ENCODE measurements at regions not wholly inside any gene's neighbourhood (a gene's known extent, or its start where the extent isn't known, plus 50 kb on each side); places are given as distances from the start of the nearest gene placed in this dataset.
A peak's percentile ranks its signal among the peaks of the same experiment; 100 is the strongest.

GRCh38 chr1:234735916-234736315 lies 125.9 kb upstream of the IRF2BP2 start:
- DNase-seq (ENCODE audit: low read depth in 2 of 2), result no peak

GRCh38 chr1:234735476-234735875 lies 125.5 kb upstream of the IRF2BP2 start:
- no peak for DNase-seq (ENCODE audit: low read depth in 2 of 2)

DNA sequence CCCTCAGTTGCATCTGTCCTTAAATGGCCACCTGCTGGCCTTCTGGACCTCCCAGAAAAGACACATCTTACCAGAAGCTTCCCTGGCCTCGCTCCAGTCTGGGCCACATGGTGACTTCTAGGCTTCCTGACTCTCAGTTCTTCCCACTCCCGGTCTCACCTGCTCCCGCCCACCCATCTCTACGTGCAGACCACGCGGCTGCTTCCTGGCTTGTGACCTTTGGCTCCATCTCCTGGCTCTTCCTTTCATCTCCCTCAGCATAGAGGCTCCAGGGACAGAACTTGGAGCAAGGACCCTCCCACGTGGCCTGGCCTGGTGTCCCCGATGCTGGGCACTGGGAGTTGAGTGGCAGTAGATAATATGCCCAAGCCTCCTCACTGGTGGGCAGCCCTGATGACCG lies 124.9 kb upstream of the IRF2BP2 start:
- no peak for DNase-seq (ENCODE audit: low read depth in 2 of 2)

- no peak for DNase-seq (ENCODE audit: low read depth in 2 of 2)
These were observed 124.4 kb upstream of the IRF2BP2 start for GRCh38 chr1:234734412-234734835.

GRCh38 chr1:234733427-234733826 lies 123.4 kb upstream of the IRF2BP2 start:
- no peak for DNase-seq (ENCODE audit: low read depth in 2 of 2)

DNA sequence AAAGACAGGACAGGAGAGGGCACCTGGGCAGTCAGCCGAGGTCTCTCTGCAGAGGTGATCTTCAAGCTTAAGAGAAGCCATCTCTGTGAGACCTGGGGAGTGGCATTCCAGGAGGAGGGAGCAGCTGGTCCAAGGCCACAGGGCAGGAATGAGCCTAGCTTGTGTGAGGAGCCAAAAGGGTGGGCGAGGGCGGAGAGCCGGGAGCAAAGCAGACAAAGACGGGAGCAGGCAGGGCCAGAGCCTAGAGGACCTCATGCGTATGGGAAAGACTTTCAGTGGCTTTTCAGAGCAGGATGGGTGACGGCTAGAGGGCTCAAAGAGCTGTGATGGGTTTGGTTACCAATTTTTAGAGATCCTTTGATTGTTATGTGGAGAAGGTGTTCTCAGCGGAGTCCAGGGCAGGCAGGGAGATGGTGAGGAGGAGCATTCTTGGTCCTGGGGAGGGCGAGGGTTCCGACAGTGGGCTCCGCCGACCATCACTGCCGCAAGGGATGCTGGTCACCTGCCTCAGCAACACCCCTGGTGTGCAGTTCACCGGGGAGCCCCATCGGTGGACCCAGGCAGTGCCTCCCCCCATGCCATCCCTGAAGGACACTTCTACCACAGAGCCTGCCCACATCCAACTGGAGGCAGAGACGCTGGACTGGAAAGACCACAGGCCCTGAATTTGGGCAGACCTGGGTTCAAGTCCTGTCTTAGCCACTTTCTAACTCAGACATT lies 122.9 kb upstream of the IRF2BP2 start:
- DNase-seq (ENCODE audit: low read depth in 2 of 2), result no peak

GRCh38 chr1:234732260-234732659 lies 122.3 kb upstream of the IRF2BP2 start:
- DNase-seq (ENCODE audit: low read depth in 2 of 2), result no peak

- peak in 1 of 2 donors; percentile 16 for DNase-seq (ENCODE audit: low read depth in 2 of 2)
These were observed 121.6 kb upstream of the IRF2BP2 start for GRCh38 chr1:234731569-234732085.

DNA sequence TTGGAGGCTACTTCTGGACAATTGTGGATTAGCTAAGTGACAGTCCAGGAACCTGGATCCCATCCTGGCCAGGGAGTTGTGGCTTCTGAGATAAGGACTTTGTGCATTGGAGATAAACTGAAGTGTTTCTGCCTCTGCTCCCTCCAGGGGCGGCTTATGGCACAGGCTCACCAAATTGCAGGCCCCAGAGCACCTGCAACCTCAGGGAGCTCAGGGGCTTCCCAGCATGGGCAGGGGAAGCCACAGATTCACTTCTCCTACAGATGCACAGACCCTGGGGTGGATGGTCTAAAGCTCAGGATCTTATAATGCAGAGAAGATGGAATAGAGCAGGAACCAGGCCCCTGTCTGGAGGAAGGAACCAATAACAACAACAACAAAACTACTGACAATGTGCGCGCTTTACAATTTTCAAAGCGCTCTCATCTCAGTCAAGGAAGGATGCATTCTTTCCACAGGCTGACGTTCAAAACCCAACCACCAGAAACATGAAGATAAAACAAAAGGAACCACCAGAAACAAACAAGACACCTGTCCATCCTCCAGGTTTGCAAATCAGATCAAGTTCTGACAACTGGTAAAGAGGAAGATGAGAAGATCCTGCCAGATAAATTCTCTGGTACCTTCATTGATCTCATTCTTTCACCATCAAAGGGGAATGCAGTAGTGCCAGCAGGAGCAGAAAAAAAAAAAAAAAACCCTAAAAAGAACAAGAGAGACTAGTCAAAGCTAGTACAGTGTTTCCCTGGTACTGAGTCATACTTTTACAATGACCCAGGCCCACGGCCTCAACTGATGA lies 121.0 kb upstream of the IRF2BP2 start:
- peak in 1 of 2 donors; percentile 33 for DNase-seq (ENCODE audit: low read depth in 2 of 2)

DNA sequence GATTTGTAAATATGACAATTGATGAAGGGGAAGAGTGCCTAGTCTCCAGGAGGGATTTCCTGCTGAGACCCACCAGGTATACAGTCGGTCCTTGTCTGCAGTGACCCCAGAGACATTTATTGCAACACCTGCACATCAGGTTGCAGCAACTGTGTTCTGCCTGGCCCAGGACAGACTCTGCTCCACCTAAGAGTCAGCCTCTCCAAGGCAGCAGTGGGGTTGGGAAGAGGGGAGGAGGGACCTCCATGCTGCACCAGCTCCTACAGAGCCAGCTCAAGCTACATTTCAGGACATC lies 120.4 kb upstream of the IRF2BP2 start:
- DNase-seq (ENCODE audit: low read depth in 2 of 2), result no peak

DNA sequence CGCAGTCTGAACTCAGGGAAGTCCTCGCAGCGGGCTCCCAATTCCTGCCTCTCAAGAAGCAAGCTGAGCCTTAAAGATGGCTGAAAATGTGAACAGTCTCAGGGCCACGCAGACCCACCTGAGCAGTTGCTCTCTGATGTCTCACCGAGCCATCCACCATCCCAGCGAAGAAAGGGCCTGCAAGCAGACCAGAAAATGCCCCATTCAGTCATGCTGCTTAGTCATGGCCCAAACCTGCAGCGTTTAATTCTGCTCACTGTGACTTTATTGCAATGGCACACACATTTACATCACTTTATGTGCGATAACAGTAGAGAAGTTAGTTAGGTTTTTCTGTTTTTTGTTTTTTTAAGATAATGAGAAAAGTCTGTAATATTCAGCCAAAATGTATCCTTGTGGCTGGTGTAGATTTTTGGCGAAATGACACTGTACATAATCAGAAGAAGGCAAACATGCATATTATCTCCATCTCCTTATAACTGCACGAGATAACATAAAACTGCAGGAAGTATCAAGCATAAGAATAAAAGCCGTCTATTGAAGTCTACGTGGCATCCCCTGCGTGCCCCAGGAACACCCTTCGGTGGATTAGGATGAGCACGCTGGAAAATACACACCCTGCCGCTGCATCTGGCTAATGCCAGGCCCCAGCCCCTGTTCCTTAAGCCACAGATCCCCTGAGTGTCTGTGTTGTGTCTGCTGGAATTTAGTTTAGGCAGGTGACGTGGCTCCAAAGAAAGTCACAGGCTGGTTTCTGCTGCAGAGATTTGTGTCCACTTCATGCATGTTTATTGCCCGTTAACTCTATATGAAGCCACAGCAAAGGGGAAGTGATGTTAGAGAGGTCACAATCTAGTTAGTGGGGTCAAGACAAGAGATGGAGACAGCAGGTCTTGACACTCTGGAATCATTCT lies 119.8 kb upstream of the IRF2BP2 start:
- no peak for DNase-seq (ENCODE audit: low read depth in 2 of 2)

DNA sequence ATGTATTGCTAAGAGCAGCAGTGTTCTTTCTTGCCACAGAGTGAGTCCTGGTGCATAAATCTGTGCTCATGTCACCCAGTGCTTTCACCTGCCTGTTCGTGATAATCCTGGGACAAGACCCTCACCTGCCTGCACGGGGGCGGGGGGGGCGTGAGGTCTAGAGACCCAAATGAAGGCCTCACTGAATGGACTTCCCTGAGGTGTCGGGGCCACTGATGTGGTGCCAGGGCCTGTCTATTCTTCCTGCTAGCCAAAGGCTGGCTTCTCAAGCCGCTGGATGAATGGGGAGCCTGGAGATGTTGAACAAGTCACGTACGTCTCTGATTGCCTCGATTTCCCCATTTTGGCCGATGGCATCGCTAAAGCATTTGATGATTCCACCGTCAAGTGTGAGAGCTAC lies 118.8 kb upstream of the IRF2BP2 start:
- no peak for DNase-seq (ENCODE audit: low read depth in 2 of 2)

- DNase-seq (ENCODE audit: low read depth in 2 of 2), result no peak
These were observed 117.3 kb upstream of the IRF2BP2 start for GRCh38 chr1:234727018-234727940.

DNA sequence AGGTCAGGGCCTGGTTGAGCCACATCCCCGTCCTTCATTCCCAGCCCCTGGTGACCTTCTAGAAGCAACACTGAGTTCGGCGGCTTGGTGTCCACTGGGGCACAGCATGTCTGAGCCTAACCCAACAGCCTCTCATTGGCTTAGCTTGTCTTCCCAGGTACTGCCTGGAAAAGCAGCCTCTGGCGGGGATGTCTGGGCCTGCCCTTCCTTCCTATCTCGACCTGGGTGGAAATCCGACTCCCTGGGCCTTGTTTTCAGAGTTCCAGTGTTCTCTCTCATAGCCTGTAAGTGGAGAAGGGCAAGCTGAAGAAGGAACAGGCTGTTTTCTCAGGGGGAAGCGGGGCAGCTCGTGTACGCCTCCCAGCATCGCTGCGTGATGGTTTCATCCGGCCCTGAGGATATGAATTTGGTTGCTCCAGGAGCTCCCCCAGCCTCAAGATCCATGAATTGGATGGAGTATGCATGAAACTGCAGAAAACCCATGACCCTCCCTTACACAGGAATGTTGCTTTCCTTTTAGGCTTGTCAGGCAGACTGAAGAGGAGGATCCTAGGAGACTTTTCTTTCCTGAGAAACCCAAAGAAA lies 116.5 kb upstream of the IRF2BP2 start:
- no peak for DNase-seq (ENCODE audit: low read depth in 2 of 2)

DNA sequence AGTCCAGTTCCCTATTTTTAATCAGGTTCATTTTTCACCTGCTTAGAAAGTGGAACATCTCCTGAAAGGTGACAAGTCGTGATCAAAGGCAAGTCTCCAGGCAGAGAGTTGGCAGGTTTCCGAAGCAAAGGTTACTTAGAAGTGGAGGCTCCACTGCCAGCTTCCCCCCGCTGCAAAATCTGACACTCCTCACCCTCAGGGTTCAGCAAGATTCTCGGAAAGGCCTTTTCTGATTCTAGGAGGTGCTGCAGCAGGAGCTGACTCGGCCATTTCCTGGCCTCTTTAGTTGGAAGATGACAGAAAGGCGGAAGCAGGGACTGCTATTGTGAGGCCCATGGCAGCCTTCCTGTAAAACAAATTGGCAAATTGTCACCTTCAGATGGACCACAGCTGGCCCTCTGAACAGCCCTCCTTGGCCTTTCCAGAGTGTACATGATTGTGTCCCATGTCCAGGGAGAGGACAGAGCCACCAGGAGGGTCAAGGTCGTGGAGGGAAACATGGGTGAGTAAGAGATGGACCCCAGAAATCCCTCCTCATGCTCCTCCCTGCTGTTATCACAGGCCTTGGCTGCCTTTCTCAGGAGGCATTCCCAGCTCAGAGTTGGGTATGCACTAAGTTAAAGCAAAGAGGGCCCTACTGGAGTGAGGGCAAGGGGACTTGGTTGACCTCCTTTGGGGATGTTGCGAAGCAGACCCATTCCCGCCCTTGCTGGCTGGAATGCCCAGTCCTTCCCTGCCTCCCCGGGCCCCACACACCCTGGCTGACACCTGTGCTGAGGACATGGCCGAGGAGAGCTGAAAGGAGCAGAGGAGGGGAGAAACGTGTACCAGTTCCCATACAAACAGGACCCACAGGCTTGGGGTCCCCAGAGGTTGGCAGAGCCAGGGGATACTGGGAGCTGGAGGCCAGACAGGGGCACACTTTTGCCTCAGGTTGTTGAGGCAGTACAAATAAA lies 115.5 kb upstream of the IRF2BP2 start:
- peak in 1 of 2 donors; percentile 53 for DNase-seq (ENCODE audit: low read depth in 2 of 2)

DNA sequence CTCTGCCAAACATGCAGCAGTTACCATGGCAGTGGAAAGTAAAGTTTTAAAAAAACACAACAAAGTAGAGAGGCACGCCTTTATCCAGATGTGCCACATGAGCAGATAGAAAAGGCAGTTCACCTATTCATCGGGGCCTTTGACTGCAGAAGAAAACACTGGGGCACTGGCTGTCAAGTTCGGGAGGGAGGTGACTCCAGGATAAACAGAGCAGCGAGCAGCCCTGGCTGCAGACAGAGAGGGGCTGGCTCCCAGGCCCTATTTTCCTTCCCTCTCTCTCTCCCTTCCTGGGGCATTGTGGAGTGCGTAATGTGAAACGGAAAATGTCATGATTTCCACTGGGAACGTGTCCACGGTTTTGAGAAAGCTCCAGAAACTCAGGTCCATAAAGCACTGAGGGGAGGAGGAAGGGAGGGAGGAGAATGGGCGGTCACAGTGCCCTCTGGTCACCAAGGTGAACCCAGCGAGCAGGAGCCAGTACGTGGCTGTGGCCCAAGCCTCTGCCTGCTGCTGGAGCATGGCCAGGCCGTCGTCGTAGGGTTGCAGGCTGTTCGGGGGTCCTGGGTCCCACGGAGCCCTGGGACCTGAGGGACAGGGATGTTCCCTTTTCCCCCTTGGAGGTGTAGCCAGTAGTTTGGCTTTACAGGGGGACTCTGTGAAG lies 114.7 kb upstream of the IRF2BP2 start:
- DNase-seq (ENCODE audit: low read depth in 2 of 2), result peak in 1 of 2 donors; percentile 16

DNA sequence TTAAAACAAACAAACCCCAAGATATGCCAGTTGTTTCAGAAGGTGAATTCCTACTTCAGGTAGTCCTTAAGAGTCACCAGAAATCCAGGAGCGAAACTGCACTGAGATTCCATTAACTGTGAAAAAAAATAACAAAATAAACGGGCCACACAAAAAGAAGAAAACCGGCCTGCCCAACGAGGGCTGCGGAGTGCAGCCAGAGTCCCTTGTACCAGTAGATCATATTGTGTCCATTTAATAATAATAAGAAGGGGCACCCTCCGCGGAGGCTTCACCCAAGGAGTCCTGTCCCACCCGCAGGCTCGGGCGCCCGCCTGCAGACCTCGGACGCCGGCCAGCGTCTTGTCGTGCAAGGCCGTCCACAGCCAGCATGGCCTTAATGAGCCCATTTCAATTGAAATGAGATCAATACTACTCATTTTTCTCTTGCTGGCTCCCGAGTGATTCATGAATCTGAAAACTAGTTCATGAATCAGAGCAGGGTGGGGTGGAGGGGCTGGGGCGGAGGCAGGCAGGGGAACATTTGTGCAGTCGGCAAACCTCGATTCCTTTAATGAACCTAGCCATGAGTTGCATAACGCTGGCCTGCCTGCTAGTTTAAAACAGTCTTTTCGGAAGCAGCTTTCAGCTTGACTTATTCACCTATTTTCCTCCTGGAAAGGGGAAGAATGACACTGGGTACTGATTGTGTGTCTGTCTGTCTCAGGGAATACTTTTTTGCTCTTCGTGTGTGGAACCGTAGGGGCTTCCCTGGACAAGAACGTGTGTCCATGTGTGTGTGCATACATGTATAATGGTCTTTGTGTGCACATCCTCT lies 113.1 kb upstream of the IRF2BP2 start:
- peak; percentile 58 to 77 for DNase-seq (ENCODE audit: low read depth in 2 of 2)

GRCh38 chr1:234722270-234722704 lies 112.3 kb upstream of the IRF2BP2 start:
- no peak for DNase-seq (ENCODE audit: low read depth in 2 of 2)
